HL-60 (cell line): ENCODE measurements at regions not wholly inside any gene's neighbourhood (a gene's known extent, or its start where the extent isn't known, plus 50 kb on each side); places are given as distances from the start of the nearest gene placed in this dataset.

Experiments
- GABPA ChIP-seq: IDR thresholded peaks from 2 replicates; pipeline ENCODE4 v1.6.1; 2012; ENCODE audit warnings: low read depth
- POLR2AphosphoS5 ChIP-seq: IDR thresholded peaks from 2 replicates; pipeline ENCODE4 v1.6.1; 2012; ENCODE audit warnings: low read depth
- SPI1 ChIP-seq: IDR thresholded peaks from 2 replicates; pipeline ENCODE4 v1.6.1; 2012; ENCODE audit warnings: low read depth, mild to moderate bottlenecking, borderline replicate concordance
- TF ChIP-seq, protein P1 (sequence below): IDR thresholded peaks from one replicate; pipeline ENCODE4 v1.5.1; 2011; ENCODE audit warnings: low read length, control low read depth, inconsistent platforms; ENCODE audit not compliant: insufficient read depth

DNA sequence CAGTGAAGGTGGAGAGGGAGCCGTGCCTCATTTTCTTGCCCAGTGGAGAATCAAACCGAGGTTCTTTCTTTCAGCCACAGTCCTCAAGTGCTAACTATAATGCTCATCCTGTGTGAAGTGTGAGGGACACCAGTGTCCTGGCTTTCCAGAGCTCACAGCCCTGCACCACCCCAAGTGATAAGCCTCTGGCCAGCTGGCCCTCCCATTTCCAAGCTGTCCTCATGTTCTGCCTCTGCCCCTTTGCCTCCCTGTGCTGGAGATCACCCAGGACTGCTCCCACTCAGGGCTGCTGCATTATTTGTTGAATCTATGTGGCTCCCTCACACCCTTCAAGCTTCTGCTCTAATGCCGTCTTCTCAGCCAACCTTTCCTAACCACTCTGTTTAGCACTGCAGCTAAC, 224.5 kb upstream of the TUT7 start:
- TF ChIP-seq, protein P1, sequence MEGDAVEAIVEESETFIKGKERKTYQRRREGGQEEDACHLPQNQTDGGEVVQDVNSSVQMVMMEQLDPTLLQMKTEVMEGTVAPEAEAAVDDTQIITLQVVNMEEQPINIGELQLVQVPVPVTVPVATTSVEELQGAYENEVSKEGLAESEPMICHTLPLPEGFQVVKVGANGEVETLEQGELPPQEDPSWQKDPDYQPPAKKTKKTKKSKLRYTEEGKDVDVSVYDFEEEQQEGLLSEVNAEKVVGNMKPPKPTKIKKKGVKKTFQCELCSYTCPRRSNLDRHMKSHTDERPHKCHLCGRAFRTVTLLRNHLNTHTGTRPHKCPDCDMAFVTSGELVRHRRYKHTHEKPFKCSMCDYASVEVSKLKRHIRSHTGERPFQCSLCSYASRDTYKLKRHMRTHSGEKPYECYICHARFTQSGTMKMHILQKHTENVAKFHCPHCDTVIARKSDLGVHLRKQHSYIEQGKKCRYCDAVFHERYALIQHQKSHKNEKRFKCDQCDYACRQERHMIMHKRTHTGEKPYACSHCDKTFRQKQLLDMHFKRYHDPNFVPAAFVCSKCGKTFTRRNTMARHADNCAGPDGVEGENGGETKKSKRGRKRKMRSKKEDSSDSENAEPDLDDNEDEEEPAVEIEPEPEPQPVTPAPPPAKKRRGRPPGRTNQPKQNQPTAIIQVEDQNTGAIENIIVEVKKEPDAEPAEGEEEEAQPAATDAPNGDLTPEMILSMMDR: no peak
- no peak for TF ChIP-seq SPI1
- TF ChIP-seq POLR2AphosphoS5: no peak
- no peak for TF ChIP-seq GABPA
